Endodermal cell (in vitro differentiated cells): ENCODE measurements at regions not wholly inside any gene's neighbourhood (a gene's known extent, or its start where the extent isn't known, plus 50 kb on each side); places are given as distances from the start of the nearest gene placed in this dataset.
A peak's percentile ranks its signal among the peaks of the same experiment; 100 is the strongest.

Source experiments
- DNase-seq: peaks from one replicate; pipeline ENCODE4 v3.0.0-alpha.2; 2017
- H3K27ac ChIP-seq: 2 replicates; pipeline ENCODE4 v1.5.1; 2013; ENCODE audit warnings: mild to moderate bottlenecking, low read depth, low read length, moderate library complexity
- H3K27me3 ChIP-seq: 2 replicates; pipeline ENCODE4 v1.6.1; 2013; ENCODE audit warnings: mild to moderate bottlenecking, low read length, moderate library complexity; ENCODE audit not compliant: insufficient read depth, control insufficient read depth, poor library complexity, severe bottlenecking
- H3K36me3 ChIP-seq: 2 replicates; pipeline ENCODE4 v1.7.0; 2013; ENCODE audit warnings: mild to moderate bottlenecking, low read length, moderate library complexity; ENCODE audit not compliant: control insufficient read depth, insufficient read depth
- H3K4me1 ChIP-seq: one replicate; pipeline ENCODE4 v1.7.0; 2013; ENCODE audit warnings: low read length; ENCODE audit not compliant: control insufficient read depth, insufficient read depth
- H3K4me3 ChIP-seq: 2 replicates; pipeline ENCODE4 v1.5.1; 2013; ENCODE audit warnings: mild to moderate bottlenecking, low read length, moderate library complexity
- H3K9ac ChIP-seq: 2 replicates; pipeline ENCODE4 v1.6.1; 2013; ENCODE audit warnings: mild to moderate bottlenecking, low read length, moderate library complexity; ENCODE audit not compliant: poor library complexity, severe bottlenecking; ENCODE audit errors: extremely low read depth
- H3K9me3 ChIP-seq: 2 replicates; pipeline ENCODE4 v1.6.1; 2013; ENCODE audit warnings: mild to moderate bottlenecking, low read length, moderate library complexity; ENCODE audit not compliant: control insufficient read depth
- H3K27ac Mint-ChIP-seq: 2 replicates; pipeline ENCODE4 v1.8.0; 2020; ENCODE audit warnings: mixed read lengths
- H3K27me3 Mint-ChIP-seq: 2 replicates; pipeline ENCODE4 v1.8.0; 2021; ENCODE audit warnings: mild to moderate bottlenecking, mixed read lengths; ENCODE audit not compliant: insufficient read depth
- H3K36me3 Mint-ChIP-seq: 2 replicates; pipeline ENCODE4 v1.8.0; 2020; ENCODE audit warnings: low read depth, mixed read lengths
- H3K4me1 Mint-ChIP-seq: 2 replicates; pipeline ENCODE4 v1.8.0; 2020; ENCODE audit warnings: mixed read lengths
- H3K4me3 Mint-ChIP-seq: 2 replicates; pipeline ENCODE4 v1.8.0; 2020; ENCODE audit warnings: mild to moderate bottlenecking, moderate library complexity, mixed read lengths
- H3K9me3 Mint-ChIP-seq: 2 replicates; pipeline ENCODE4 v1.8.0; 2020; ENCODE audit warnings: mild to moderate bottlenecking, mixed read lengths
- WGBS, 2 experiments: methylation state at CpG; one replicate each; pipeline versions ENCODE4 v1.1.5 to v1.1.7; 2013; ENCODE audit warnings: missing lambda C conversion rate in 2 of 2, mixed read lengths in 1 of 2; ENCODE audit not compliant: insufficient coverage in 1 of 2, insufficient read length in 1 of 2; 5-methylcytosine and 5-hydroxymethylcytosine counted together
- TF ChIP-seq, protein P1 (sequence below): fragments of 200-600 bp; sonication (generic); conservative IDR thresholded peaks from 2 replicates; pipeline ENCODE4 v1.5.0; 2021; ENCODE audit warnings: antibody characterized with exemption, mild to moderate bottlenecking

DNA sequence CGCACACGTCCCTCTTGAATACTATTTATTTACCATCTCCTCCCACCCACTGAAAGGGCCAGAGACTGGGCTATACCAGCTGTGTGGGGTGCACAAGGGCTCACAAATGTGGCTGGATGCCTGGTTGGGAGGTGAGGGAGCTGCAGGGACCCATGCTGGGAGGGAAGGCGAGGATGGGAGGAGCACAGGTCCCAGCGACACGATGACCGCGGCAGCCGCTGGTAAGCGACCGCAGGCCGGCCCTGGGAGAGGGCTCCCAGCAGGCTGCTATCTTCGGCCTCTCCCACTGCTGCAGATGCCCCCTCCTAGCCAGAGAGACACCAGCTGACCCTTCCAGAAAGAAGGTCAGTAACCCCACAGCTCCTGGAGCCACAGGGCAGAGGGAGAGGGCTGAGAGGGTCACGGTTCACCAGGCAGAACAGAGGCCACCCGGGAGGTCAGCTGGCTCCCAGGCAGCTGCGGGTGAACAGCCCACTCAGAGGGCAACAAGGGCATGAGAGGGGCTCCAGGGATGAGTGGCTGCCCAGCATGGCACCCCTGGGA, 163.9 kb downstream of the CRYBB2 start:
- Mint-ChIP-seq H3K27ac (peak overlapping the region; percentile 44), H3K36me3 (peaks cover 23% of the 10 kb centered on the region), H3K9me3 (no peaks in the 10 kb centered on the region), H3K4me1 (peaks cover 11% of the 10 kb centered on the region), H3K4me3 (no peak overlapping the region), H3K27me3 (no peaks in the 10 kb centered on the region)
- no peak overlapping the region for H3K9ac ChIP-seq
- H3K4me1 ChIP-seq, result no peaks in the 10 kb centered on the region
- H3K9me3 ChIP-seq, result no peaks in the 10 kb centered on the region
- H3K36me3 ChIP-seq, result peaks cover 17% of the 10 kb centered on the region
- TF ChIP-seq, protein P1, sequence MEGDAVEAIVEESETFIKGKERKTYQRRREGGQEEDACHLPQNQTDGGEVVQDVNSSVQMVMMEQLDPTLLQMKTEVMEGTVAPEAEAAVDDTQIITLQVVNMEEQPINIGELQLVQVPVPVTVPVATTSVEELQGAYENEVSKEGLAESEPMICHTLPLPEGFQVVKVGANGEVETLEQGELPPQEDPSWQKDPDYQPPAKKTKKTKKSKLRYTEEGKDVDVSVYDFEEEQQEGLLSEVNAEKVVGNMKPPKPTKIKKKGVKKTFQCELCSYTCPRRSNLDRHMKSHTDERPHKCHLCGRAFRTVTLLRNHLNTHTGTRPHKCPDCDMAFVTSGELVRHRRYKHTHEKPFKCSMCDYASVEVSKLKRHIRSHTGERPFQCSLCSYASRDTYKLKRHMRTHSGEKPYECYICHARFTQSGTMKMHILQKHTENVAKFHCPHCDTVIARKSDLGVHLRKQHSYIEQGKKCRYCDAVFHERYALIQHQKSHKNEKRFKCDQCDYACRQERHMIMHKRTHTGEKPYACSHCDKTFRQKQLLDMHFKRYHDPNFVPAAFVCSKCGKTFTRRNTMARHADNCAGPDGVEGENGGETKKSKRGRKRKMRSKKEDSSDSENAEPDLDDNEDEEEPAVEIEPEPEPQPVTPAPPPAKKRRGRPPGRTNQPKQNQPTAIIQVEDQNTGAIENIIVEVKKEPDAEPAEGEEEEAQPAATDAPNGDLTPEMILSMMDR, result no peak
- no peaks in the 10 kb centered on the region for H3K27me3 ChIP-seq
- WGBS, 2 experiments, result 46 to 73% methylated on average over 10 to 15 of the region's 15 CpGs
- DNase-seq, result no peak
- no peak overlapping the region for H3K4me3 ChIP-seq
- peak overlapping the region; percentile 11 for H3K27ac ChIP-seq

DNA sequence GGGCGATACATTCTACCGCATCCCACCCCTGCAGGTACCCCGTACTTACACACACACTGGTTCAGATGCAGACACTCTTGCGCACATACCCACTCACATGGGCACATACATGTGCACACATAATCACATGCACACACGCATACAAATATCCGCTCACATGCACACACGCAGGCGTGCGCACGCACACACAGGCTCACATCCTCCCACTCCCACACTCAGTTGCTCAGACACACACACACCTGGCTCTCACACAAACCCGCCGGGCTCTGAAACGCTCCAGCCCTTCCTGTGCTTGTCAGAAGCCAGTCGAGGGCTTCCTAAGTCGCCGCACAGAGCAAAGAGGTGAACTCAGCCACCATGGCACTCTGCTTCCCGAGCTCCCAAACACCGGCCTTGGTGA, 164.5 kb downstream of the CRYBB2 start:
- DNase-seq, result no peak
- H3K27me3 ChIP-seq, result no peaks in the 10 kb centered on the region
- no peak overlapping the region for H3K27ac ChIP-seq
- no peak overlapping the region for H3K9ac ChIP-seq
- Mint-ChIP-seq H3K27ac (no peak overlapping the region), H3K9me3 (no peaks in the 10 kb centered on the region), H3K27me3 (no peaks in the 10 kb centered on the region), H3K4me3 (no peak overlapping the region), H3K36me3 (peaks cover 23% of the 10 kb centered on the region), H3K4me1 (peaks cover 16% of the 10 kb centered on the region)
- H3K4me1 ChIP-seq, result no peaks in the 10 kb centered on the region
- peaks cover 17% of the 10 kb centered on the region for H3K36me3 ChIP-seq
- TF ChIP-seq, protein P1, result no peak
- H3K9me3 ChIP-seq, result no peaks in the 10 kb centered on the region
- no peak overlapping the region for H3K4me3 ChIP-seq
- 91 to 93% methylated on average over 10 to 18 of the region's 18 CpGs for WGBS, 2 experiments

DNA sequence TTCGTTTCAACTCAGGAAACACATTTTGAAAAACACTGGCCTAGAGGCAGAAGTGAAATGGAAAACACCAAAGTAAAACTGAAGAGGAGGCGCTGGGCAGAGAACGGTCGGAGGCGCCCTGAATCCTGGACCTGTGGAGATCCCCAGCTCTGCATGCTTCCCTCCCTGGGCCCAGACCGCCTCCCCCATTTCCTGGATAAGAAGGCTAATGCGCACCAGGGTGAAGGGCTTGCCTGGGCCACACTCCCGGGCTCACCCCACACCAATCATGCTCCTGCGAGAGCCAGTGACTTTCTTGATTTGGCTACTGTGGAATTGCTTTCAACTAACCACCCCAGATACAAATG, 167.1 kb downstream of the CRYBB2 start:
- Mint-ChIP-seq H3K27me3 (no peaks in the 10 kb centered on the region), H3K9me3 (no peaks in the 10 kb centered on the region), H3K27ac (peak overlapping the region; percentile 16), H3K36me3 (no peaks in the 10 kb centered on the region), H3K4me3 (no peak overlapping the region), H3K4me1 (peaks cover 19% of the 10 kb centered on the region)
- 86 to 89% methylated on average over 6 to 9 of the region's 9 CpGs for WGBS, 2 experiments
- Histone ChIP-seq H3K27me3 (no peaks in the 10 kb centered on the region), H3K4me3 (no peak overlapping the region), H3K4me1 (no peaks in the 10 kb centered on the region), H3K9ac (no peak overlapping the region), H3K27ac (no peak overlapping the region), H3K9me3 (no peaks in the 10 kb centered on the region), H3K36me3 (no peaks in the 10 kb centered on the region)
- DNase-seq, result no peak
- TF ChIP-seq, protein P1, result no peak
